Amniotic epithelial cell (primary cell): ENCODE measurements at regions not wholly inside any gene's neighbourhood (a gene's known extent, or its start where the extent isn't known, plus 50 kb on each side); places are given as distances from the start of the nearest gene placed in this dataset.

Source experiments
- DNase-seq: peaks from one replicate; pipeline ENCODE4 v3.0.0-alpha.2; 2010; ENCODE audit warnings: low read depth

- DNase-seq: peak; percentile 50
Observed at GRCh38 chrY:15402451-15402850, 878.1 kb downstream of the NLGN4Y start.

GRCh38 chrY:15404551-15404950 is 880.2 kb downstream of the NLGN4Y start:
- no peak for DNase-seq

GRCh38 chrY:15415165-15415564 is 890.8 kb downstream of the NLGN4Y start:
- no peak for DNase-seq

- no peak for DNase-seq
Observed at GRCh38 chrY:15418613-15419012, 894.3 kb downstream of the NLGN4Y start.

- DNase-seq: peak; percentile 42
Observed at GRCh38 chrY:15424665-15425132, 900.4 kb downstream of the NLGN4Y start.

- DNase-seq: no peak
Observed at GRCh38 chrY:15440021-15440695, 915.8 kb downstream of the NLGN4Y start.

GRCh38 chrY:15440696-15441408 is 916.5 kb downstream of the NLGN4Y start:
- DNase-seq: no peak

GRCh38 chrY:15441878-15442277 is 917.5 kb downstream of the NLGN4Y start:
- DNase-seq: no peak

GRCh38 chrY:15445871-15446270 is 921.5 kb downstream of the NLGN4Y start:
- DNase-seq: no peak

GRCh38 chrY:15446861-15447260 is 922.5 kb downstream of the NLGN4Y start:
- DNase-seq: no peak

GRCh38 chrY:15447959-15448358 is 923.6 kb downstream of the NLGN4Y start:
- no peak for DNase-seq

- DNase-seq: no peak
Observed at GRCh38 chrY:15455133-15455937, 931.0 kb downstream of the NLGN4Y start.

- DNase-seq: peak; percentile 9
Observed at GRCh38 chrY:15455980-15456469, 931.7 kb downstream of the NLGN4Y start.

GRCh38 chrY:15456491-15456890 is 932.2 kb downstream of the NLGN4Y start:
- DNase-seq: no peak

- DNase-seq: no peak
Observed at GRCh38 chrY:15457682-15458081, 933.4 kb downstream of the NLGN4Y start.

GRCh38 chrY:15458426-15458825 is 934.1 kb downstream of the NLGN4Y start:
- no peak for DNase-seq

GRCh38 chrY:15465880-15466279 is 941.6 kb downstream of the NLGN4Y start:
- DNase-seq: no peak

GRCh38 chrY:15466891-15467290 is 942.6 kb downstream of the NLGN4Y start:
- no peak for DNase-seq

- no peak for DNase-seq
Observed at GRCh38 chrY:15468091-15468490, 943.8 kb downstream of the NLGN4Y start.

- DNase-seq: no peak
Observed at GRCh38 chrY:15471371-15471770, 947.0 kb downstream of the NLGN4Y start.

- DNase-seq: no peak
Observed at GRCh38 chrY:15478348-15478963, 954.1 kb downstream of the NLGN4Y start.

GRCh38 chrY:15500536-15500935 is 976.2 kb downstream of the NLGN4Y start:
- no peak for DNase-seq
